NCI-H1436 treated with DMSO at 0.1 percent for 48 hours (cell line): ENCODE measurements at regions not wholly inside any gene's neighbourhood (a gene's known extent, or its start where the extent isn't known, plus 50 kb on each side); places are given as distances from the start of the nearest gene placed in this dataset.
"Not testable (repeated sequence)": the region's sequence is repeated elsewhere in the genome, so short reads cannot be mapped to it uniquely, and the experiment has no call there.

Source experiments
- DNase-seq: peaks from one replicate; lab custom pipeline; 2025; lab: John Stamatoyannopoulos, UW

DNA sequence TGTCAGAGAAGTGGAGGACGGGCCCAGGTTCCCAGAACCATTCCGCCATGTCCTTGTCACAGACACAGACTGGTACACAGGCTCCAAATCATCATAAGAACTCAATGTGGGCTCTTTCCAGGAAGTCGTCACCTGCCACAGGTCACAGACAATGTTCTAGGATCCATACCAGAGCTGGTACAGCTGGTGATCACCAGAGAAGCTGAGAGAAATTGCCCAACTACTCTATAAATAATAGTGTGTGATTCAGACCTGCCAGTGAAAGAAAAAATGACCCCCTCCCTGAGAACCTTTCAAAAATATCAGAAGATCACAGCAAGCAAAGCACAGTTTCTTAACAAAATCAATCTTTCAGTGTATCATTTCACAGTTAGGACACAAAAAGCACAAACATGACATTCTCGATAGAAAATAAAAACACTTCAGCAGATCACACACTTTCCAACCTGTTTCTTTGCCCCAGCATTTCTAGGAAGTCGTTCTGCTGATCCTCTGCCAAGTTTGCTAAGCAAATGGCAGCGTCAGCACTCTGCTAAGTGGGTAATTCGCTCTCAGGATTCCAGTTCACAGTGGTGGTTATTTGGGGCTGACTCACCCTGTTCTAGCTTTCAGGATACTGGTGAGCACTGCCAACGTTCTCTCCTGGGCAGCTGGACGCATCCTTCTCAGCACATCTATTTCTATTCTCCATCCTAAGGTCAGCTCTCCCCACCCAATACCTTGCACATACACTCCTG, 223.3 kb upstream of the SFSWAP start:
- no peak for DNase-seq

GRCh38 chr12:131489718-131490117, 221.2 kb upstream of the SFSWAP start:
- no peak for DNase-seq

DNA sequence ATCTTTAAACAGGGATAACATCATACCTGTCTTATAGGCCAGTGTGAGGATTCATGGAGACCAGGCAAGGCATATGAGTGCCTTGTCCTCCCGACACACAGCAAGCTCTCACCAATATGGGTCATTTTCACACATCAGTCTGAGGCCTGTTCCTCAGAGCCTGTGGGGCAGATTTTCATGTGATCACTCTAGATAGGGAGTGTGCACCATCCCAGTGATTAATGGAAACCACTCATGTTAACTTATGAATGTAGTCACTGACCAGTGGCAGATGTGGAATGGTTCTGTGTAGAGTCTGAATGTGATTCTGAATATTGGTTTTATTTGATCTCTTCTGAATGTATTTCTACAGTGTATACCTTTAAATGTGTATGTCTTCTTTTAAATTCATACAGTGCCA, 219.7 kb upstream of the SFSWAP start:
- no peak for DNase-seq

GRCh38 chr12:131491916-131492490, 218.9 kb upstream of the SFSWAP start:
- DNase-seq: no peak

- DNase-seq: no peak
Measured at GRCh38 chr12:131493068-131493826, 217.6 kb upstream of the SFSWAP start.

GRCh38 chr12:131494216-131494615, 216.7 kb upstream of the SFSWAP start:
- no peak for DNase-seq

GRCh38 chr12:131494741-131495524, 216.0 kb upstream of the SFSWAP start:
- DNase-seq: no peak

GRCh38 chr12:131497966-131498365, 212.9 kb upstream of the SFSWAP start:
- DNase-seq: no peak

- no peak for DNase-seq
Measured at GRCh38 chr12:131499160-131499863, 211.6 kb upstream of the SFSWAP start.

- no peak for DNase-seq
Measured at GRCh38 chr12:131499864-131500190, 211.1 kb upstream of the SFSWAP start.

DNA sequence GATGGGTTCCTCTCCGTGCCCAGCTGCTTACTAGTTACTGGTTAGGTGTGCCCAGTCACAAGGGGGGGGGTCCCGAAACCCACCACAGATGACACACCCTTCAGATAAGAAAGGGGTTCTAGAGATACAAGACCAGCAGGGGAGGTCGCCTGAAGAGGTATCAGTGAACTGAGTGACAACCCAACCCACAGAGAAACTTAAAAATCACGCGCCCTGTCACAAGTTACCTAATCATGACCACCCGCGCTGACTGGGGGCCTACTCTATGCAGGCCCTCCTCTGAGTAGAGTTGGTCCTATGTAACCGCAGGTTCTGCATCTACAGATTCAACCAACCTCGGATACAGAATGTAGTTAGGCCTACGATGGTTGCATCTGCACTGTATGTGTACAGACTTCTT, 210.3 kb upstream of the SFSWAP start:
- no peak for DNase-seq

GRCh38 chr12:131505561-131505960, 205.3 kb upstream of the SFSWAP start:
- no peak for DNase-seq

GRCh38 chr12:131506426-131506825, 204.5 kb upstream of the SFSWAP start:
- no peak for DNase-seq

DNA sequence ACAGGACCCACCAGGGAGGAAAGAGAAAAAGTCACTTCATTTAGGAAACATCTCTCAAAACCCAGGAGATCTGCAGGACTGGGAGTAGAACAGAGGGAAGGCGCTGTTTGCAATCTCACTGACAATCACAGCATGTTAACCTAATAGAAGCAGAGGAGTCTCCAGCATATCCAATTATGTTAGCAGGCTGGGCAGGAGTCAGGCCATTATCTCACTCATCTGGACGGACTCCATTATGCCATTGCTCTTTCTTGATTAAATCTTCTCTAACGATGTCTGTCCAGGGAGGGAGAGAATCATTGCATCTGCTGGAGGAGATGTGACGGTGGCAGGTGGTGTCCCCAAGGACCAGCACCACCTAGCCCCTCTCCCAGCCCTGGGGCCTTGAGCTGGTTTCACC, 203.8 kb upstream of the SFSWAP start:
- DNase-seq: no peak

- DNase-seq: no peak
Measured at GRCh38 chr12:131507881-131508280, 203.0 kb upstream of the SFSWAP start.

DNA sequence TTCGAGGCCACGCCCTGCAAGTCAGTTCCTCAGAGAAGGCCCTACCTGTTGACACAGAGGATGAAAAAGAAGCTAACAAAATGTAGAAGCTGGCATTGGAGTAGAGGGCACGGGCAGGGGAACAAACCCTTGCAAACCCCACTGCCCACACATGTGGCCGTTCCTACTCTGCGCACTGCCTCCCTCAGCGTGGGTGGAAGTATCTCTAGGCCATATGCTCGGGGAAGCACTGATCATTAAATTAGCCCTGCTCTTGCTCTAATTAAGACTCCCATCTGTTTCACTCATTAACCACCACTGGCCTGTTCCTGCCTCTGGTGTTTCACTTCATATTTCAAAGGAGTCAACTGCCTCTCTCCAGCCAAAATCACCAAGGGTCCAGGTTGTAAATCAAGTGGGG, 201.2 kb upstream of the SFSWAP start:
- DNase-seq: no peak

DNA sequence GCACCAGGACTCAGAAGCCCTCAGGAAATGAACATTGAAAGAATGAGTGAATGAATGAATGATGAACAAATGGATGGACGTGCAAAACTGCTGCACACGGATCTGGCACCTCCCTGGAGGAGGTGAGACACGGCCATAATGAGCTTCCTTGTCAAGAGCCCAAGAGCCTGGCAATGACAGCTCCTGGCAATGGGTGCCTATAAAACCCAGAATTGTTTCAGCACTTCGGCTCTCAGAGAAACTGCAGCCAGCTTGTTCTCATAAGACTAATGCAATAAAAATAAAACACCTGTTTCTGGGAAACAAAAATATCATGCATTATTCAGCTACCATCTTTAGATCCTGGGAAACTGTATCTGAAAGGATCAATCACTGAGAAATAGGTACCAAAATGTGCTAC, 200.5 kb upstream of the SFSWAP start:
- DNase-seq: no peak

- DNase-seq: no peak
Measured at GRCh38 chr12:131511391-131511802, 199.5 kb upstream of the SFSWAP start.

- DNase-seq: no peak
Measured at GRCh38 chr12:131511803-131512561, 198.9 kb upstream of the SFSWAP start.

DNA sequence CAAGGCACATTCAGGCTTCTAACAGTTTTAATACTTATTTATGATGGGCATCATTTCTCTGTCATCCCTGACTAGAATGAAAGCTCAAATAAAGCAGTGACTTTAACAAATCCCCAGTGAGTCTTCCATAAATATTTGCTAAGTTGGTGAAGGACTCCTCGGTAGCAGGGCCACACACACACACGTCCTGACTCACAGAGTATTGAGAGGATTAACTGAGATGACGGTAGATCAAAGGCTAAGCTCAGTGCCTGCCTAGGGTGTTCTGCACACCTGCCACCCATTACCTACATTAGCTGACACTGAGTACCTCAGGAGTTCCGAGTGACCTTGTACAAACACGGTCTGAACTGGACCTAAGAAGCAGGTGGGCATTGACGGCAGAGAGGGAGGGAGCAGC, 197.3 kb upstream of the SFSWAP start:
- no peak for DNase-seq

DNA sequence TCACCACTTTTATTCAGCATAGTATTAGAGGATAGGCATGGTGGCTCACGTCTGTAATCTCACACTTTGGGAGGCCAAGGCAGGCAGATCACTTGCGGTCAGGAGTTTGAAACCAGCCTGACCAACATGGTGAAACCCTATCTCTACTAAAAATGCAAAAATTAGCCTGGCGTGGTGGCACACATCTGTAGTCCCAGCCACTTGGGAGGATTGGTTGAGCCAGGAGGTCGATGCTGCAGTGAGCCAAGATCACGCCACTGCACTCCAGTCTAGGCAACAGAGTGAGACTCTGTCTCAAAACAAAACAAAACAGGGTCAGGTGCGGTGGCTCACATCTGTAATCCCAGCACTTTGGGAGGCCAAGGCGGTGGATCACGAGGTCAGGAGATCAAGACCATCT, 190.3 kb upstream of the SFSWAP start:
- DNase-seq: not testable (repeated sequence)
